Upper lobe of left lung (tissue), 4 donors: ENCODE measurements at regions not wholly inside any gene's neighbourhood (a gene's known extent, or its start where the extent isn't known, plus 50 kb on each side); places are given as distances from the start of the nearest gene placed in this dataset.

Source experiments
- CTCF ChIP-seq, 6 experiments: fragments of 450-650 bp in 4 of 6; fragments of 200-600 bp in 2 of 6; sonication (generic) in 2 of 6; IDR thresholded peaks; one replicate each; pipeline ENCODE4 v1.5.1; 2016 to 2019; ENCODE audit warnings: antibody characterized with exemption in 6 of 6
- POLR2A ChIP-seq, 4 donors: fragments of 450-650 bp; IDR thresholded peaks; one replicate each; pipeline ENCODE4 v1.5.1; 2016 to 2017; ENCODE audit warnings: antibody characterized with exemption in 4 of 4, mild to moderate bottlenecking in 2 of 4

GRCh38 chrX:150160656-150161055 lies 202.5 kb upstream of the MAMLD1 start:
- TF ChIP-seq POLR2A (IDR thresholded peaks at IDR 0.05) (no peak), CTCF (IDR thresholded peaks at IDR 0.05) (no peak)
